ENCODE measurements at regions not wholly inside any gene's neighbourhood (a gene's known extent, or its start where the extent isn't known, plus 50 kb on each side); places are given as distances from the start of the nearest gene placed in this dataset.

GRCh38 chr11:28566339-28567089 is 458.3 kb downstream of the METTL15 start:
- TF ChIP-seq CTCF (IDR thresholded peaks at IDR 0.05) (no peak), REST (IDR thresholded peaks at IDR 0.05; ENCODE audit: insufficient read depth in 1 of 2, low read depth in 2 of 2, low read length in 1 of 2) (no peak), SIN3A (IDR thresholded peaks at IDR 0.05; ENCODE audit: borderline replicate concordance, insufficient read depth, low read depth, low read length) (no peak), POLR2AphosphoS5 (IDR thresholded peaks at IDR 0.05; ENCODE audit: low read depth, low read length) (no peak), TCF7L2 (IDR thresholded peaks at IDR 0.05; ENCODE audit: low read depth, low read length) (no peak)
